C1 segment of cervical spinal cord (tissue), 14 donors: ENCODE measurements at regions not wholly inside any gene's neighbourhood (a gene's known extent, or its start where the extent isn't known, plus 50 kb on each side); places are given as distances from the start of the nearest gene placed in this dataset.

Experiments used
- DNase-seq, 14 donors: peaks; one replicate each; lab custom pipeline; 2025; lab: John Stamatoyannopoulos, UW

DNA sequence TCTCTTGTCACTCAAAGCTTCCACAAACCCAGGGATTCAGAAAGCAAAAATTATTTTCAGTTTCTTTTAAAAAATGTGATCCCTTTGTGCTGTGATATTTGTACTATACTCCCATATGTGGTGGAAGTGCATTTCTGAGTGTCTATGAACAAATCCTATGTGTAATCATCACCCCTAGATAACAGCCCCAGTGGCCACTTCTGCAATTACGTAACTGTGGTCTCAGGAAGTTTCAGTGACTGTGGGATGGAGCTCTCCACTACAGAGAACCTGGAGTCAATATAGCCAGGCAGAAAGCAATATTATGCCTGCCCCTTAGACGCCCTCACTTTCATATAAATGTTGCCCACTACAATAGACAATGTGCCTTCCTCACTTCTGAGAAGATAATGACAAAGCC is 1101.7 kb upstream of the GHITM start:
- DNase-seq, result no peak

DNA sequence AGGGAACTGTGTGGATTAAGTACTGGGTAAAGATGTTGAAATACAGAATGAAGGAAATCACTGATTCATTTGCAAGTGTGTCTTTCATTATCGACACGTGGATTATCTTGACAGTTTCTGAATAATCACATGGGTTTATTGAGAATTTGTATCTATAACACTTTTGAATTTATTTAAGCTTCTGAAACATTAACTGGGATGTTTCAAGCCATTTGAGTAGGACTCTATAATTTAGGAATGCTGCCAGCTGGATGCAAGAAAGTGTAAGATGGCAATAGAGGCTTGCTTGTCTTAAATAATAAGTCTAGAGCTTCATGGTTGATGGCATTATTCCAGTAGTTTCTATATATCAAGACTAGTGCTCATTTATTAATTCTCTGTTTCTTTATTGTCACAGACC is 1100.7 kb upstream of the GHITM start:
- no peak for DNase-seq

DNA sequence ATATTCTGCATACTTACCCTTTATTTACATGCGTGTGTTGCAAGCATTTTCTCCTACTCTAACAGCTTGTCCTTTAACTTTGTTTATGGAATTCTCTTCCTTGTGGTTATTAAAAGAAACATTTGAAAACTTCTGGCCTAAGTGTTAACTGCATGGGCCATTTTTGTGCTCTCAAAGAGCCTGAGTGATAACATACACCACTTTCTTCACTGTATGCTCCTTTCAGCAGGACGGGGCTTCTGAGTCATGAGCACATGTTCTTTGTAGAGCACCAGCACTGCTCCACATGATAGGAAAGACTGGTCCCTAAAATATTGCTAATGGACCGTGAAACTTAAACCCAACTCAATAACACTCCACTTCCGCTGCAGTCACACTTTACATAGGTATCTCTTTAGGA is 1093.6 kb upstream of the GHITM start:
- no peak for DNase-seq

DNA sequence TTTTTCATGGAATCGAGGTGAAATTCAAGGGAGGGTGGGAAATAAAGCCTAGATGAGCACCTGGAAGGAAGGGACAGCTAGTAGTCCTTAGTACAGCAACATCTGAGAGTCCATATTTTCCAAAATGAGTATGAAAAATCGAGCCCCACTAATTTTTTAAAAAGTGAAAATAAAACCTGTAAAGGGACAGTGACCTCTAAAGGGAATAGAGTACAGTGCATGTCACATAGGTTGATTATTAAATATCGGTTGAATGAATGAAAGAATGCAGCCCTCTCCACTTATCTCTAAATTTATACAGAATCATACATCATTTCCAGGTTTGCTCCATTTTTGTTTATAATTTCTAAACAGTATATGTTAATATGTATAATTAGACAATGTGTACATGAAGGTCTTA is 1088.5 kb upstream of the GHITM start:
- no peak for DNase-seq

DNA sequence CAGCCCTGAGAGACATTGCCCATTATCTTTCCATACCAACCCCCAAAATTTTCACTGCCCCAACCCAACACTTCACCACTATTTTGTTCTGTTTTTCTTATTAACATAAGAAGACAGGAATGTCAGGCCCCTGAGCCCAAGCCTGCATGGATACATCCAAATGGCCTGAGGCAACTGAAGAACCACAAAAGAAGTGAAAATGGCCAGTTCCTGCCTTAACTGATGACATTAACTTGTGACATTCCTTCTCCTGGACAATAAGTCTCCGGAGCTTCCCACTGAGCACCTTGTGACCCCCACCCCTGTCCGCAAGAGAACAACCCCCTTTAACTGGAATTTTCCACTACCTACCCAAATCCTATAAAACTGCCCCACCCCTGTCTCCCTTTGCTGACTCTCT is 1076.4 kb upstream of the GHITM start:
- no peak for DNase-seq

DNA sequence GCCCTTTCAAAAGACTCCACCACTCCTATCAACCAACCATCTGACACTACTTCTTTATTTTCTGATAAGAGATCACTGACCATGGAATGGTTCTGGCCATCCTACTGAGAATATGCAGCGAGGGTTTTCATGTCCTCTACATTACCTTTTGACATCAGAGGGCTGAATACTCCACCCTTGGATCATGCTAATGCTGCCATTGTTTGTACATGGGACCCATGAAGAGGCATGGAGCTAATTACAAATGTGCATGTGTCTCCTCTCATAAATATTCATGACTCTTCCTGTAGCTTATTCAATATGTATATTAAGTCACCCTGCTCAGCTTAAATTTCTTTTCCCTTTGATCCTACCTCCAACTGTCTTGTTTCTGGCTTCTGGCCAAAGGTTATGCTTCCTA is 1065.8 kb upstream of the GHITM start:
- no peak for DNase-seq

DNA sequence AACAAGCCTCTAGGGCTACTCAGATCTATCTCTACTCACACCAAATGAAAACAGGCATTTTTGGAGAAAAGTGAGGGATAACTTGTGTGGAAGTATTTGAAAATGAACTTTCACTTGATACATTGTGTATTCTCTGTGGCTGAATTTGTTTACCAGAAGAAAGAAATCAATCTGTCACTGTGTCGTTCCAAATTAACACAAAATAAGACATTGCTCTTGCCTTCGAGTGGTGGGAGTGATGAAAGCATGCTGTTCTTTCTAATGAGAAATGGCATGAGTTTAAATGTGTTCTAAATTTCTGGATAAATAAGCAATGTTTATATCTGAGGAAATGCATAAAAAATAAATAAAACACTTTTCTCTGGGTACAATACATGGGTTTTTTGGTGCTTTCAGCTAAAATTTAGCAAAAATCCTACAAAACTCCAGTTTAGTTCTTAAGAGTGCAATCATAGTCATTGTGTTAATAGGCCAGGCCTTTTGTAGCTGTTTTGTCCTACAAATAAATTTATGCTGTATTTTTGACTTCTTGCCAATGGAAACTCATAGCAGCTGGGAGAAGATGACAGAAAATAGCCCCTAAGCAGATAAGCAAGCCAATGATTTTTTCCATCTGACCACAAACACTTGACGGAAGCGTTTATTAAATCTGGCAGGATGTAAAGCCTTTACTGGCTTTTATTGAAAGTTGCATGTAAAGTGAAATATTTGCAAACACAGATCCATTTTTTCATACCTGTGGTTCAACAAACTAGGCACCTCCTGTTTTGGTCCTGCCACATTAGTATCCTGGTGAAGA is 1064.1 kb upstream of the GHITM start:
- DNase-seq, result no peak

DNA sequence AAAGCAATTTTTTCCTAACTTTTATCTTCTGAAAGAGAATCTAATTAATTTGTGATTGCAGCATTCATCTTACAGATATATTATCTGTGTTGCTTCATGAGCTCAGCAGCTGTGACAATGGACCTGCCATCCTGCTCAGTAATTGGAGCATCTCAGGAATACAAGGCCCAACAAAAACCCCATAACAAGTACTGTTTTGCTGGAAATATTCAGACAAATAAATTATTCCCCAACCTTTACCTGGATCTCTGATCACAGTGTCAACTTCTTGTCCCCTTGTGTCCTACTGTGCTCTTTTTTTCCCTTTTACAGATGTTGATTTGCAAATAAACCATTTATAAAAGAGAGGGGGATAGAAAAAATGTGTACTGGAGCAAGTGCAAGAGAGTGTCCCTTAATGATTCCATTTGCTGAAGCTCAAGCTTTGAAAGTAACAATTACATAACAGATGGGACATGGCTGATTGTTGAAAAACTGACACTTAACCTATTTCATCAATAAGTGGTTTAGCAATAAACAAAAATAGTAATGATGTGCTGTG is 1063.4 kb upstream of the GHITM start:
- no peak for DNase-seq

DNA sequence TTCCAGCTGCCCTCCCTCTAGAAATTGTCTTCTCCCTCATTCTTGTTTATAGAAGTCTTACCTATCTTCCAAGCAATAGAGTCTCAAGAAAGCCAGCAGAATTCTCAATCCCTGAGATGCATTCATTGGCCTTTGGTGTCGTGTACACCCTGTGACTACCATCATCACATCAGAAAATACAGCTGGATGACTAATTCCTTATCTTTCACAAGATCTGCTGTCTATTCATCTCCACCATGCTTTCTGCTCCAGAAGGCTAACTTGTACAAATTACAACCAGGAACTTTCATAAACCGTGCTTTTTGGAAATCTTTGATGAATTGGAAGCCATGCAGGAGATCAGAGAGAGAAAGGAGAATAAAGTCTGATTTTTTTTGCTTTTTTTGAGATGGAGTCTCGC is 1062.9 kb upstream of the GHITM start:
- DNase-seq, result no peak

DNA sequence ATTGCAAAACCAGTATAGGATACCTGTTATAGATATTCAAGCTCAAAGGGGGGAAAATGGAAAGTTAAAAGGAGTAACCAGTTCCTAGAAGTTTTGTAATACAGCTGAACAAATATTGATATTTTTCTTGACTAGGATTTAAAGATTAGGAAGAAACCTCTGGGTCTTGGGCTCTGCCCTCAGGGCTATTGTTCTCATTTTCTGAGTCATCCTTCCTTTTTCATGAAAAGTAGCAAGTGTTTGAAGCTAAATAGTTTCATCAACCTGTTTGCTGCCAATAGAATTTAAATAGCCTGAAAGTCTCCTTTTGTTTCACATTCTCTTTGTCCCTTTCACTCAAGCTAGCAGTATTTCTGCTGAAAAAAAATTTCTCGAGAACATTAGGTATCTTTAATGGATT is 1061.1 kb upstream of the GHITM start:
- no peak for DNase-seq

DNA sequence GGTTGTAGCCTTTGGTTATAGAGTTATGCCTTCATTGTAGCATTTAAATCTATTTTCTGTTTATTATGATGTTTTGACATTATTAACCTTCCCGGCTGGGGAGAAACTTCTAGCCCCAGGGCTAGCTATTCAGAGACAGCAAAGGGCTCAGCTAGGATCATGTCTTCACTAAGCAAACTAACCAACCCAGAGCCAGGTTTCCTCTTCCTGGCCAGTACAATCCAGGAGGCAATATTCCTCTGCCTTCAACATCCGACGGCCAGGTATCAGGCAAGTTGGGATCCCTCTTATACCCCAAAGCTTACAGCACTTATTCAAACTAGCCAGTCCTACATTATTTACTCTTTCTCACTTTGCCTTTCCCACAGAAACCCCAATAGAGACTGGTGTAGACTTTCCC is 1060.7 kb upstream of the GHITM start:
- DNase-seq, result no peak

DNA sequence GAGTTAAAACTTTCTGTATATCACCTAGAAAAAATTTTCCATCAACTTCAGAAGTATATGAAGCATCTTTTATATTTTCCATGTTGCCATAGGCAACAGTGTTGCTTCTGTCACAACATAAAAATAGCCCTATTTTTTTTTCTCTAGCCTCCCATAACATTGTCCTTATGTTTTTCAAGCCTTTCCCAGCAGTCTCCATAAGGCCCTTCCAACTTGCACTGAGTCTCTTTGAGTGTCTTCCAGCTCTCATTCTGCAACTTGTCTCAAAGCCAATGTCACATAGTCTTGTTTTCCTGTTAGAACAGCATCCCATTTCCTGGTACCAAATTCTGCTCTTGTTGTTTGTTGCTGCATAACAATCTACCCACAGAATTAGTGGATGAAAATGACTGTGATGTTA is 1055.5 kb upstream of the GHITM start:
- no peak for DNase-seq

DNA sequence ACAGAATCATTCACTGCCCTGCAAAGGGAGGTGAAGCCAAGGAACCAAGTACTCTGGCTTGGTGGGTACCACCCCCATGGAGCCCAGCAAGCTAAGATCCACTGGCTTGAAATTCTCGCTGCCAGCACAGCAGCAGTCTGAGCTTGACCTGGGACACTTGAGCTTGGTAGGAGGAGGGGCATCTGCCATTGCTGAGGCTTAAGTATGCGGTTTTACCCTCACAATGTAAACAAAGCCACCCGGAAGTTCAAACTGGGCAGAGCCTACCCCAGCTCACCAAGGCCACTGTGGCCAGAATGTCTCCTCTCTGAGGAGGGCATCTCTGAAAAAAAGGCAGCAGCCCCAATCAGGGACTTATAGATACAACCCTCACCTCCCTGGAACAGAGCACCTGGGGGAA is 1050.0 kb upstream of the GHITM start:
- no peak for DNase-seq

DNA sequence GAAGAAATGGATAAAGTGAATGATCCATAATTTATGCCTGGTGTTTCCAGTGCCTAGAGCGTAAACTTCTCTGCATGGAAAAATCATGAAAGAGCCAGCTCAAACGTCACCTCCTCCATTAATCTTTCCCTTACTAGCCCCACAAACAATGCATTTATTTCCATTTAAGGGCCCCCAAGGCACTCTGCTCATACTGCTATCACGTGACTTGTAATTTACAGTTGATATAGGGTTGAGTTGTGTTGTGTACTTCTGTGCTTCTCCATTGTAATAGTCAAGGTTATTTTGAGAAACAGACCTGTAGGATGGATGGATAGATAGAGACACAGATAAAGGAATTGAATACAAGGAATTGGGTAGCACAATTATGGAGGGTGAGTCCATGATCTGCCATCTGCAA is 1034.7 kb upstream of the GHITM start:
- DNase-seq, result no peak

DNA sequence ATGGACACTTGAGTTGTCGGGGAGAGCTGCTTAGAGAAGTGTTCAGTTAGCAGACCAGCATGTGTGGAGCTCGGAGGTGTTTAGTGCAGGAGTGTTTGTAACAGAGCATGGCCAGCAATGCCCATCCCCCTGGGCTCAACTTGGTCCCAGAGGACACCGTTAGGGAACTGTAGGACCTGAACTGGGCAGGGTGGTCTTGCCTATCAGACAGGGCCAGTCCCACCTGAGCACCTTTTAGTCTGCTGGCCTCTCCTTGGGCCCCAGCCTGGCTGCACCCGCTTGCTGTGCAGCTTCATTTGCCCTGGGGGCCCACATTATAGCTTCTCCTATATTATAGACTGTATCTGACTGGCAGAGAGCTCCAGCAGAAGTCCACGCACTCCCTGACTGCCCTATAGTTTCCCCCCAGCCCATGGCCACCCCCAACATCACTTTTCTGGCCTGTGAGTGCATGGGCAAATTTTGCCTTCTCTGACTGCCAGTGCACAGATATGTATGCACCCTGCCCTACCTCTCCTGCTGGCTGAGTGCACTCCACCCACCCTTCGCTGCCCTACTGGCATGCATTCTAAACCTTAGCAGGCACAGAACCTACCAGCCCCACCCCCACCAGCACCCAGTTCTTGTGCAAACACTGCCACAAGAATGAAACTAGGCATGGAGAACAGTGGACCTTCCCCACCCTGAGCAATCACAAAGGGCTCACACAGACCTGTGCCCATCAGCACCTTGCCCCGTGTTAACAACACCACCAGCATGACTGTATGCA is 1030.6 kb upstream of the GHITM start:
- DNase-seq, result no peak

DNA sequence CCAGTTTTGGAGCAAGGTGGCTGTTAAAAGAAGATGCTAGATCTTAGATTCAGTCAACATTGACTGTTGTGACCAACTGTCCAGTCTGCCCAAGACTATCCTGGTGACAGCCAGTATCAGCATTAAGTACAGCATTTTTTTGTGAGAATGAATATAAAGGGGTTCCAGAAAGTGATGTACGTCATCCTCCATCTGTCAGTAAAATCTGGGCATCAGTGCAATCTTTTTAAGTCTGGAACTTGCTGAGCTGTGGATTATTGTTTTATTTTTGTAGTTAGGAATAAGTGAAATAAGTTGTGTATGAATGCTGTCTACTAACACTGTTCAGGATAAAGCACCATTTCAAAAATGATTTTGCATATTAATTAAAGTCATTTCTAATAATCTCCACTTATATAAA is 1020.0 kb upstream of the GHITM start:
- no peak for DNase-seq

DNA sequence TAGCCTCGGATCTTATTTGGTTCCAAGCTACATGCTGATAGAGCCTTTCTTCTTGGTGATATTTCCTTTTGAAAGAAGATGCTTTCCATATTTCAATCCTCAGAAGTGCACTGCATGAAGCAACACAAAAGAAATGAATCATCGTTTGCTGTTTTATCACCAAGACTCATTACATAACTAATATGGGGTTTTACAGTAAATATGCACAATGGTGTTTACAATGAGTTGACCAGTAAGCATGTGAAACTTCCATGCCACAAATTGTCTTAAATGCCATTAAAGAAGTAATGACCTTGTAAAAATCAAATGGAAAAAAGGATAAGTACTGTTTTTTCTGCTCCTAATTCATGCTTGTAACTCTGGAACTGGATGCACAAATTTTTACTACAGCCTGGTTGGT is 1017.0 kb upstream of the GHITM start:
- DNase-seq, result no peak

DNA sequence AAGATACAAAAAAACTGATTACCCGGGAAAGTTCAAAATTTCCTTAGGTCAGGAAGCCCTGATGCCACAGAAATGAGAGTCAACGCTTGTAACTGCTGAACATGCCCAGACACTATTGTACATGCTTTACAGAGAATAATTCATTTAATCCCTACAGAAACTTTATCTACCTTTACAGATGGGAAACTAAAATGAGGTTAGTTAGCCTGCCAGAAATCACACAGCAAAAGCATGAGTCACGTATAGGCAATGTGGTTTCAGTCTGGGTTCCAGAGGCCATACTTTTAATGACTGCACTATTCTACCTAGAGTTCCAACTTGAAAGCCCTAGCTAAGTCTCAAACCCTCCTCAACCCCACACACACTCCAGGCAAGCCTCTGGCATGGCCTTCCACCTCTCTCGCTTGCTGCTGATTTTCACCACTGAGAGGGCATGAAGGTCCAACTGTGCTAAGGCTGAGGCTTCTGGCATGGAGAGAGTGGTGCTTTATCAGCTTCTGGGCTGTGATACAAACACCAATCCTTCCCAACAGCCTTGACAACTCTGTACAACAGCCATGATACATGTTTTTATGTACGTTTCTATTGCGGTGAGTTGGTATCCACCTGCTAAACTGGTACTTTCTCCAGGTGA is 1011.2 kb upstream of the GHITM start:
- DNase-seq, result no peak

DNA sequence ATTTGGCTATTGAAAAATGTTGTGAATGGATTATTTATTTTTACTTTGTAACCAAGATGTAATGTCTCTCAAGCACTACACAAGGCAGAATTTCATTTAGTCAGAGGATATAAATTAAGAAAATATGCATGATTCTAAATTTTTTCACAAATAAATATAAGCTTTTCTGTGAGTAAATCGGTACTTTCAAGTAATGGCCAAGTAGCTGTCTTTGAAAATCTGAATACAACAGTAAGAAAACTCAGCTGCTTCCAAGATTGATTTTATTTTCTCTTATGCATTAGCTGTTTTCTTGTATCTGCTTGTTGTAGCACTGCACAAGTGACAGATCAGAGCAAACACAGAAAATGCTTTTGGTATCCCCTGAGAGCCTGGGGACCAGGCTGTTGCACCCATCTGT is 998.5 kb upstream of the GHITM start:
- no peak for DNase-seq

DNA sequence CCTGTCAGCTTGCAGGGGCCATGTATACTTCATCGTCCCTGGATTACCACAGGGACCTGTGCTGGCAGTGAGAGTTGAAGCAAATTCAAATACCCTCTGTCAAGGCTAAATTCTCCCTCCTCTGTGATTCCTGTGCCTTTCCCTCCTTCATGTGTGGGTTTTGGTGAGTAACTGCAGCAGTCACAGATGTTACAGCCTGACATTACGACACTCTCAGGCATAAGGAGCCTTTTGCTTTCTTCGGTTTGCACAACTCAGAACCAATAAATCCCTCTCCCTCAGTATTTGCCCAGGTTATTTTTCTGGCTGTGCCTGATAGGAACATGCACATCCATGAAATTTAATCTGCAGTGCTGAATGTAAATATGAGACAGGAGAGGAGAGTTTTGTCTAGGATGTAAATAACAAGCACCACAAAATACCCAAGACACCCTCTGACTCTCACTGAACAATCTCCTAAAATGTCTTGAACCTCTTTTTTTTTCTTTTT is 997.2 kb upstream of the GHITM start:
- DNase-seq, result no peak

DNA sequence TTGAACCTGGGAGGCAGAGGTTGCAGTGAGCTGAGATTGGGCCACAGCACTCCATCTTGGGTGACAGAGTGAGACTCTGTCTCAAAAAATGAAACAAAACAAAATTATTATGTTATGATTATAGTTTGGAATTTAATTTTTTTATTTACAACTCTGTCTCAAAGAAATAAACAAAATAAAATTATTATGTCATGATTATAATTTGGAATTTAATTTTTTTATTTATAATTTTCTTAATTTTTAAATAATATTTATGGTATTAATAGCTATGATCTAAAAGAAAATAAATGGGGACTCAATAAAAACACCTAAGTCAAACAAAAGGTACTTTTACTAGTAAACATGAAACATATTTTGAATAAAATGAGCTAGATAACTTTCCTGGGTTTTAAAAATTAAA is 994.8 kb upstream of the GHITM start:
- DNase-seq, result no peak

DNA sequence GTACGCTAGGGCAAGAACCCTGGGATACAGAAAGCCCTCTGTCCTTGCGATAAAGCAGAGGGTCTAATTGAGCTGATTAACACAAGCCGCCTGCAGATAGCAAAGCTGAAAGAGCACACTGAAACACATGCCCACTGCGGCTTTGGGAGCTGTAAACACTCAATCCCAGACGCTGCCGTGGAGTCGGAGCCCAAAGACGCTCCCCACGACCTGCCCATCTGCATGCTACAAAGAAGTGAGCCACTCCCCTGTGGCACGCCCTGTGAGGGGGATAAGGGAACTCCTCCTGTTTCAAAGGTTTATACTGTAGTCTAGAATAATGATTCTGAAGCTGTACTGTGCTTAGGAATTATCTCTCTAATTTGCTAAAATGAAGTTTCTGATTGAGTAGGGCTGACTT is 985.6 kb upstream of the GHITM start:
- DNase-seq, result no peak
